ENCODE measurements at regions not wholly inside any gene's neighbourhood (a gene's known extent, or its start where the extent isn't known, plus 50 kb on each side); places are given as distances from the start of the nearest gene placed in this dataset.

DNA sequence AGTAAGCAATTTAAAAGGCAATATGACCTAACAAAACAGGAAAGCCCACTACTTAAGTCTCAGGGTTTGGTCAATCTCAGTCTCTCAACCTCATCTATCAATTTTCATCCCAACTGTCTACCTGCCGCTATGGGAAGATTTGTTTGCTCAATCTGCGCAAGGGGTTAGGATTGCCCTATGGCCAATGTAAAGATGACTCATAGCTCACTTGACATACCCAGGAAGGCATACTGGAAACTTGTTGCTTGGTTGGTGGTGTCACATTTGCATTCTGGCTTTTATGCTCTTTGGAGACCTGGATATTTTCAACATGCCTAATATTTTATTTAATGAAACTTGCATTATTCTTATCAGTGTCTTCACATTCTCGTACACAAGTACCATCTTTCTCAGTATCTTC is 78.1 kb upstream of the TMEM196 start:
- no peak for DNase-seq

DNA sequence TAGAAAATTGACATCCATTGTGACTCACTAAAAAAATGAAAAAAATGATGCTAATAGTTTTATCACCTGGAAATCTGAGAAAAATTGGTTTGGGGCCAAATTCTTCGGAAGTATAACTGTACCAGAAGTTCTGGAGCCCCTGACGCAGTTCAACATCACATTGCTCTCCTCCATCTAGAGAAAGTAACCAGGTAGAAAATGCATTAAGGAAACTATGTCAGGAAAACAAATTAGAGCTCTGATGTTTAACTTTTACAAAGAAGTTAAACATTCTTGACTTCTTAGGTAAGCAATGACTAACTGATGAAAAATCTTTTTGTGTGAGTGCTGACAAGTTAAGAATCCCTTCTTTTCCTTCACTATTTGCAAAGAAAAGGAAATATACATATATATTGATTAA is 61.1 kb upstream of the TMEM196 start:
- DNase-seq = no peak

DNA sequence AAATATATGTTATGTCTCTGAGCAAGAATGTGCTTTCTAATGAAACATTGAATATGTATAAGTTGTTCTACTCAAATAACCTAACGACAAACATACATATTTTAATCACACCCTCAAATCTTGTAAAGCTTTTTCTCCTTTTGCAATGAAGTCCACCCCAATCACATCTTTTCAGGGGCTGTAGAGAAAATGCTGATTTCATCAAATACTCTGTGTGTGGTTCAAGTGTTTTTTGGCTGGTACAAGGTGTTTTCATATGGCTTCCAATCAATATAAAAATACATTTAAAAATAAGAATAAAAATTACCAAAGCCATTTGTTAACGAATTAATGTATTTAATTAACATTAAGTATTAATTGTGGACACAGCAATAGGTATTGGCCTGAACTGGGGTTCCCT is 57.2 kb upstream of the TMEM196 start:
- DNase-seq = no peak

All from activated T-cell treated with anti-CD3 and anti-CD28 coated beads, Interleukin-2, amount 50 U/mL, for 48 hours (primary cell).